ENCODE measurements at regions not wholly inside any gene's neighbourhood (a gene's known extent, or its start where the extent isn't known, plus 50 kb on each side); places are given as distances from the start of the nearest gene placed in this dataset.

- CTCF ChIA-PET = interaction anchor here (1.7 kb wide), 1 partner anchor 9 kb away, joined by 3 read pairs; no protein-coding TSS in a partner anchor
- no peak for TF ChIP-seq CTCF (IDR thresholded peaks at IDR 0.05; ENCODE audit: insufficient read depth, low read depth, low read length)
- DNase-seq (ENCODE audit: low read depth) = no peak
Measured at GRCh38 chr3:106731230-106731629, 646.0 kb upstream of the CCDC54 start.

GRCh38 chr3:106734712-106735111 lies 642.5 kb upstream of the CCDC54 start:
- Histone ChIP-seq H3K36me3 (ENCODE audit: control insufficient read depth, insufficient read depth, low read length) (no peaks in the 10 kb centered on the region), H3K4me3 (ENCODE audit: low read depth, low read length) (no peak overlapping the region), H3K27me3 (ENCODE audit: control insufficient read depth, insufficient read depth, low read length) (no peaks in the 10 kb centered on the region)
- POLR2A ChIA-PET = no interaction called here
- CTCF ChIA-PET = no interaction called here
- no peak for DNase-seq (ENCODE audit: low read depth)
- TF ChIP-seq CTCF (IDR thresholded peaks at IDR 0.05; ENCODE audit: insufficient read depth, low read depth, low read length) = no peak

More at GRCh38 chr3:106731230-106731629, 646.0 kb upstream of the CCDC54 start:
- no peaks in the 10 kb centered on the region for H3K36me3 ChIP-seq (ENCODE audit: control insufficient read depth, insufficient read depth, low read length)
- H3K4me3 ChIP-seq (ENCODE audit: low read depth, low read length) = no peak overlapping the region
- H3K27me3 ChIP-seq (ENCODE audit: control insufficient read depth, insufficient read depth, low read length) = no peaks in the 10 kb centered on the region
- POLR2A ChIA-PET = no interaction called here

- Histone ChIP-seq H3K36me3 (ENCODE audit: control insufficient read depth, insufficient read depth, low read length) (no peaks in the 10 kb centered on the region), H3K27me3 (ENCODE audit: control insufficient read depth, insufficient read depth, low read length) (no peaks in the 10 kb centered on the region), H3K4me3 (ENCODE audit: low read depth, low read length) (no peak overlapping the region)
- ChIA-PET CTCF (no interaction called here), POLR2A (no interaction called here)
- DNase-seq (ENCODE audit: low read depth) = no peak
- TF ChIP-seq CTCF (IDR thresholded peaks at IDR 0.05; ENCODE audit: insufficient read depth, low read depth, low read length) = no peak
Measured at GRCh38 chr3:106737265-106737664, 640.0 kb upstream of the CCDC54 start.

GRCh38 chr3:106740116-106740515 lies 637.1 kb upstream of the CCDC54 start:
- Histone ChIP-seq H3K4me3 (ENCODE audit: low read depth, low read length) (no peak overlapping the region), H3K36me3 (ENCODE audit: control insufficient read depth, insufficient read depth, low read length) (no peaks in the 10 kb centered on the region), H3K27me3 (ENCODE audit: control insufficient read depth, insufficient read depth, low read length) (no peaks in the 10 kb centered on the region)
- TF ChIP-seq CTCF (IDR thresholded peaks at IDR 0.05; ENCODE audit: insufficient read depth, low read depth, low read length) = no peak
- POLR2A ChIA-PET = no interaction called here
- no peak for DNase-seq (ENCODE audit: low read depth)
- CTCF ChIA-PET = interaction anchor here (0.8 to 1.1 kb wide), 2 partner anchors 8 to 1129 kb away, joined by 3 to 4 read pairs; no protein-coding TSS in a partner anchor

- peak; percentile 64 for DNase-seq (ENCODE audit: low read depth)
- TF ChIP-seq CTCF (IDR thresholded peaks at IDR 0.05; ENCODE audit: insufficient read depth, low read depth, low read length) = no peak
- POLR2A ChIA-PET = interaction anchor here (0.8 kb wide), 1 partner anchor 67 kb away, joined by 3 read pairs; no protein-coding TSS in a partner anchor
- Histone ChIP-seq H3K4me3 (ENCODE audit: low read depth, low read length) (no peak overlapping the region), H3K27me3 (ENCODE audit: control insufficient read depth, insufficient read depth, low read length) (no peaks in the 10 kb centered on the region), H3K36me3 (ENCODE audit: control insufficient read depth, insufficient read depth, low read length) (no peaks in the 10 kb centered on the region)
- CTCF ChIA-PET = no interaction called here
Measured at GRCh38 chr3:106745344-106746168, 631.7 kb upstream of the CCDC54 start.
